Ishikawa (cell line): ENCODE measurements at regions not wholly inside any gene's neighbourhood (a gene's known extent, or its start where the extent isn't known, plus 50 kb on each side); places are given as distances from the start of the nearest gene placed in this dataset.

ENCODE experiments used
- CEBPB ChIP-seq: IDR thresholded peaks from 2 replicates; pipeline ENCODE4 v1.6.1; 2012
- CREB1 ChIP-seq: IDR thresholded peaks from 2 replicates; pipeline ENCODE4 v1.6.1; 2012; ENCODE audit warnings: low read depth
- EGR1 ChIP-seq: IDR thresholded peaks from 2 replicates; pipeline ENCODE4 v1.6.1; 2012
- EP300 ChIP-seq: IDR thresholded peaks from 2 replicates; pipeline ENCODE4 v1.6.1; 2012; ENCODE audit warnings: borderline replicate concordance
- FOXM1 ChIP-seq: IDR thresholded peaks from 2 replicates; pipeline ENCODE4 v1.6.1; 2012; ENCODE audit warnings: low read depth, borderline replicate concordance
- NFIC ChIP-seq: IDR thresholded peaks from 2 replicates; pipeline ENCODE4 v1.6.1; 2012
- RAD21 ChIP-seq: IDR thresholded peaks from 2 replicates; pipeline ENCODE4 v1.6.1; 2012; ENCODE audit warnings: low read depth
- TAF1 ChIP-seq: IDR thresholded peaks from 2 replicates; pipeline ENCODE4 v1.6.1; 2012; ENCODE audit warnings: low read depth, mild to moderate bottlenecking
- TCF12 ChIP-seq: IDR thresholded peaks from 2 replicates; pipeline ENCODE4 v1.6.1; 2012; ENCODE audit warnings: low read depth
- TEAD4 ChIP-seq: IDR thresholded peaks from 2 replicates; pipeline ENCODE4 v1.6.1; 2012
- YY1 ChIP-seq: IDR thresholded peaks from 2 replicates; pipeline ENCODE4 v1.6.1; 2012; ENCODE audit warnings: low read depth
- ZBTB7A ChIP-seq: IDR thresholded peaks from 2 replicates; pipeline ENCODE4 v1.6.1; 2012; ENCODE audit warnings: low read depth
- TF ChIP-seq, protein P1 (sequence below): IDR thresholded peaks from 2 replicates; pipeline ENCODE4 v1.6.1; 2012
- TF ChIP-seq, protein P2 (sequence below): IDR thresholded peaks from 2 replicates; pipeline ENCODE4 v1.6.1; 2012; ENCODE audit warnings: low read depth, mild to moderate bottlenecking
- TF ChIP-seq, protein P3 (sequence below): IDR thresholded peaks from 2 replicates; pipeline ENCODE4 v1.6.1; 2012

DNA sequence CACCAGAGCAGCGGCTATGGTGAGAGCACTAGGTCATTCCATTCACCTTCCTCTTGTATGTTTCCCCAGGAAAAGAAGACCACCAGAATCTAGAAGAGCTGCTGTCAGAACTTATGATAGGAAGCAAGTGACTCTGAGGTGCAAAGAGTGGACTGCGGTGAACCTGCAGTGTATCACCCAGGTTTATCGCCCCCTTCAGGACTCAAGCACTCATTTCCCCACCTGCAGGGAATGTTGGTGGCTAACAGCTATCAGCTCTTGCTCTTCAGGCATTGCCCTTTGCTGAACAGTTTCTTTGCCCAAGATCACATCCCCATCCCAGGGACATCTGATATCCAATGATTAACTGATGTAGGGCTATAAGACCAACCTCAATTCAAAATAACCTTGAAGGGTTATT, 66.3 kb upstream of the IL6 start:
- TF ChIP-seq TCF12, result no peak
- no peak for TF ChIP-seq FOXM1
- TF ChIP-seq RAD21, result peak; percentile 48

DNA sequence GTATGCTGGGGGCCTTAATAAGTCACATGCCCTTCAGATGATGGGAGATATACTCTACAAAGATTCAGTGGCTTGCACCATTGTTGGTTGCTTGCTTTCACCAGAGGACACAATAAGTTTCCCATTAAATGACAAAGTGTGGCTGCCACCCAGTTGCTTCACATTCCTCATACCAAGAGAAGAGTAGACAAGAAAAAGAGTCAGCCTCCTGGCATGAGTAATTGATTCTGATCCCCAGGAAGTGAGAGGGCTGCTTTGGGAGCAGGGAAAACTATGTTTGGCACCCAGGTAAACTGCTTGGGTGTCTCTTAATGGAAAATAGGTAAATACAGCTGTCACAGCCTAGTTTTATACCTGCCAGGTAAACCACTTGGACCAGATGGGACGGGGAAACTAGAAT, 66.7 kb upstream of the IL6 start:
- TF ChIP-seq TEAD4 (no peak), TAF1 (no peak), YY1 (no peak), ZBTB7A (no peak)
- TF ChIP-seq, protein P1, sequence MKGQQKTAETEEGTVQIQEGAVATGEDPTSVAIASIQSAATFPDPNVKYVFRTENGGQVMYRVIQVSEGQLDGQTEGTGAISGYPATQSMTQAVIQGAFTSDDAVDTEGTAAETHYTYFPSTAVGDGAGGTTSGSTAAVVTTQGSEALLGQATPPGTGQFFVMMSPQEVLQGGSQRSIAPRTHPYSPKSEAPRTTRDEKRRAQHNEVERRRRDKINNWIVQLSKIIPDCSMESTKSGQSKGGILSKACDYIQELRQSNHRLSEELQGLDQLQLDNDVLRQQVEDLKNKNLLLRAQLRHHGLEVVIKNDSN, result no peak
- TF ChIP-seq, protein P2, sequence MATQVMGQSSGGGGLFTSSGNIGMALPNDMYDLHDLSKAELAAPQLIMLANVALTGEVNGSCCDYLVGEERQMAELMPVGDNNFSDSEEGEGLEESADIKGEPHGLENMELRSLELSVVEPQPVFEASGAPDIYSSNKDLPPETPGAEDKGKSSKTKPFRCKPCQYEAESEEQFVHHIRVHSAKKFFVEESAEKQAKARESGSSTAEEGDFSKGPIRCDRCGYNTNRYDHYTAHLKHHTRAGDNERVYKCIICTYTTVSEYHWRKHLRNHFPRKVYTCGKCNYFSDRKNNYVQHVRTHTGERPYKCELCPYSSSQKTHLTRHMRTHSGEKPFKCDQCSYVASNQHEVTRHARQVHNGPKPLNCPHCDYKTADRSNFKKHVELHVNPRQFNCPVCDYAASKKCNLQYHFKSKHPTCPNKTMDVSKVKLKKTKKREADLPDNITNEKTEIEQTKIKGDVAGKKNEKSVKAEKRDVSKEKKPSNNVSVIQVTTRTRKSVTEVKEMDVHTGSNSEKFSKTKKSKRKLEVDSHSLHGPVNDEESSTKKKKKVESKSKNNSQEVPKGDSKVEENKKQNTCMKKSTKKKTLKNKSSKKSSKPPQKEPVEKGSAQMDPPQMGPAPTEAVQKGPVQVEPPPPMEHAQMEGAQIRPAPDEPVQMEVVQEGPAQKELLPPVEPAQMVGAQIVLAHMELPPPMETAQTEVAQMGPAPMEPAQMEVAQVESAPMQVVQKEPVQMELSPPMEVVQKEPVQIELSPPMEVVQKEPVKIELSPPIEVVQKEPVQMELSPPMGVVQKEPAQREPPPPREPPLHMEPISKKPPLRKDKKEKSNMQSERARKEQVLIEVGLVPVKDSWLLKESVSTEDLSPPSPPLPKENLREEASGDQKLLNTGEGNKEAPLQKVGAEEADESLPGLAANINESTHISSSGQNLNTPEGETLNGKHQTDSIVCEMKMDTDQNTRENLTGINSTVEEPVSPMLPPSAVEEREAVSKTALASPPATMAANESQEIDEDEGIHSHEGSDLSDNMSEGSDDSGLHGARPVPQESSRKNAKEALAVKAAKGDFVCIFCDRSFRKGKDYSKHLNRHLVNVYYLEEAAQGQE, result no peak

DNA sequence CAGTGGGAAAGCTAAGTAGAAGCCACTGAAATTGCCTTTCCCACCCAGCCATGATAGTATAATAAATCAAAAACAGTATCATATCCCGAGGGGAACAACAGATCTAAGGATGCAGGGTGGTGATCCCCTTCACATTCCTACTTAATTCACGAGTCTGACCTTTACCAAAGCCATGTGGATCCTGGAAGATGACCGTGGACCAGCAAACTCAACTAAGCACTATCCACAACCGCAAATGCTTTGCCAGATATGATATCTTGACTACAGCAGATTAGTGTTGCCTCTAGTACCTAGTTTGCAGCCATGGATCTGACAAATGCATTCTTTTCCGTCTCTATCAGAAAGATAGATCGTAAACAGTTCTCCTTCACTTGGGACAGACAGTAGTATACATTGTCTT, 67.3 kb upstream of the IL6 start:
- TF ChIP-seq ZBTB7A (no peak), EP300 (no peak), TEAD4 (no peak), FOXM1 (no peak), YY1 (no peak), NFIC (no peak)
- TF ChIP-seq, protein P3, sequence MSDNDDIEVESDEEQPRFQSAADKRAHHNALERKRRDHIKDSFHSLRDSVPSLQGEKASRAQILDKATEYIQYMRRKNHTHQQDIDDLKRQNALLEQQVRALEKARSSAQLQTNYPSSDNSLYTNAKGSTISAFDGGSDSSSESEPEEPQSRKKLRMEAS, result no peak
- TF ChIP-seq, protein P2, result no peak

DNA sequence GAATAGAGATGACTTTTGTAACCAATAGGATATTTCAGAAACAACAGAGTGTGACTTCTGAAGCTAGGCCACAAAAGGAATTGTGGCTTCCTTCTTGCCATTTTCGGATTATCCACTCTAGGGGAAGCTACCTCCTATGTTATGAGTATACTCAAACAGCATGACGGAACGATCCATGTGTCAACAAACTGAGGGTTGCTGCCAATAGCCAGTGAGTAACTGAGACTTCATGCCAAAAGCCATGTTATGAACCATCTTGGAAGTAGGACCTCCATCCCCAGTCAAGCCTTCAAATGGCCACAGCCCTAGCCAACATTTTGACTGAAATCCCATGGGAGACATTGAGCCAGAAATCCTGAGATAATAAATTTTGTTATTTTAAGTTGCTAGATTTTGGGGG, 69.0 kb upstream of the IL6 start:
- TF ChIP-seq TAF1, result no peak
- TF ChIP-seq, protein P3, result no peak
- TF ChIP-seq EGR1, result no peak
- no peak for TF ChIP-seq NFIC
- TF ChIP-seq, protein P1, result no peak
- TF ChIP-seq FOXM1, result no peak
- no peak for TF ChIP-seq TCF12
- no peak for TF ChIP-seq TEAD4
- no peak for TF ChIP-seq ZBTB7A
- no peak for TF ChIP-seq YY1
- no peak for TF ChIP-seq RAD21
- TF ChIP-seq, protein P2, result no peak
- no peak for TF ChIP-seq EP300
- TF ChIP-seq CEBPB, result no peak
- no peak for TF ChIP-seq CREB1

DNA sequence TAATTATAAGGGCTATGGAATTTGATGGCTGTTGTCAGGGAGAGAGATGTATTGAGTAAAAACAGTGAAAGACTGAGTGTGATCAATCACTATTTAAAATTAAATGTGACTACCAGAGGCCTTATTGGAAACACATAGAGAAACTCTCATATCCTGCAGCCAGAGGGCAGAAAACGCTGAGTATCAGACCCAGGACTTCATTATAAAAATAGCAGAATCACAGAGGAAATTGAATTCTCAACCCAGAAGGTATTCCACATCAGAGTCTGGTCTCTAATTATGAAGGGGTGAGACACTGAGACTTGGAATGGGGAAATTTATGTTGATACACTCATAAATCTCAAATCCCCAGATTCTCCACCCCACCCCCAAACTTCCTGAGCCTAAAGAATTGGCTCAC, 69.5 kb upstream of the IL6 start:
- TF ChIP-seq CREB1, result no peak
- TF ChIP-seq EP300, result no peak
- TF ChIP-seq TCF12, result no peak
- TF ChIP-seq, protein P3, result no peak
- TF ChIP-seq RAD21, result no peak
- TF ChIP-seq YY1, result no peak
- TF ChIP-seq EGR1, result no peak
- TF ChIP-seq CEBPB, result no peak
- no peak for TF ChIP-seq NFIC
